ENCODE measurements at regions not wholly inside any gene's neighbourhood (a gene's known extent, or its start where the extent isn't known, plus 50 kb on each side); places are given as distances from the start of the nearest gene placed in this dataset.
"Not testable (repeated sequence)": the region's sequence is repeated elsewhere in the genome, so short reads cannot be mapped to it uniquely, and the experiment has no call there.

- TF ChIP-seq ZNF518A (tag by site-specific recombination; conservative IDR thresholded peaks at IDR 0.05; ENCODE audit: low read depth) = no peak
Measured at GRCh38 chr13:69616396-69616795, 491.2 kb upstream of the ATXN8OS start (continued).

- POLR2A ChIA-PET, CTCF ChIA-PET: not testable (repeated sequence)
Measured at GRCh38 chr13:69615055-69615454, 492.6 kb upstream of the ATXN8OS start.

GRCh38 chr13:69604698-69605097 is 502.9 kb upstream of the ATXN8OS start:
- Histone ChIP-seq H3K4me3 (ENCODE audit: low read depth, low read length) (no peak overlapping the region), H3K9me3 (ENCODE audit: control insufficient read depth, insufficient read depth, low read depth, low read length) (no peaks in the 10 kb centered on the region), H3K4me1 (ENCODE audit: control insufficient read depth, insufficient read depth, low read length) (no peaks in the 10 kb centered on the region), H3K36me3 (ENCODE audit: control insufficient read depth in 2 of 2, insufficient read depth in 1 of 2, low read length in 2 of 2) (no peaks in the 10 kb centered on the region), H3K27ac (ENCODE audit: extremely low read depth, low read depth, low read length) (no peak overlapping the region)
- TF ChIP-seq PRDM1 (tag by site-specific recombination; IDR thresholded peaks at IDR 0.05) (no peak), ZSCAN16 (tag by site-specific recombination; IDR thresholded peaks at IDR 0.05) (no peak), ZNF138 (tag by site-specific recombination; IDR thresholded peaks at IDR 0.05; ENCODE audit: borderline replicate concordance) (no peak), ZNF843 (tag by site-specific recombination; IDR thresholded peaks at IDR 0.05) (no peak)
- POLR2A ChIA-PET = no interaction called here
- CTCF ChIA-PET = no interaction called here

More at GRCh38 chr13:69615055-69615454, 492.6 kb upstream of the ATXN8OS start:
- not testable (repeated sequence) for H3K4me3 ChIP-seq (ENCODE audit: low read depth, low read length); H3K4me1 ChIP-seq (ENCODE audit: control insufficient read depth, insufficient read depth, low read length); H3K9me3 ChIP-seq (ENCODE audit: control insufficient read depth, insufficient read depth, low read depth, low read length); H3K27ac ChIP-seq (ENCODE audit: extremely low read depth, low read depth, low read length); H3K36me3 ChIP-seq (ENCODE audit: control insufficient read depth in 2 of 2, insufficient read depth in 1 of 2, low read length in 2 of 2)

- no peak for TF ChIP-seq ZNF488 (tag by site-specific recombination; IDR thresholded peaks at IDR 0.05)
- no peak overlapping the region for H3K27ac ChIP-seq (ENCODE audit: extremely low read depth, low read depth, low read length)
- no peak overlapping the region for H3K4me3 ChIP-seq (ENCODE audit: low read depth, low read length)
- CTCF ChIA-PET = interaction anchor here (0.7 kb wide), 1 partner anchor 37 kb away, joined by 4 read pairs; no protein-coding TSS in a partner anchor
- POLR2A ChIA-PET = no interaction called here
- H3K9me3 ChIP-seq (ENCODE audit: control insufficient read depth, insufficient read depth, low read depth, low read length) = no peaks in the 10 kb centered on the region
- H3K4me1 ChIP-seq (ENCODE audit: control insufficient read depth, insufficient read depth, low read length) = no peaks in the 10 kb centered on the region
- H3K36me3 ChIP-seq (ENCODE audit: control insufficient read depth in 2 of 2, insufficient read depth in 1 of 2, low read length in 2 of 2) = no peaks in the 10 kb centered on the region
Measured at GRCh38 chr13:69603144-69603853, 504.3 kb upstream of the ATXN8OS start.

GRCh38 chr13:69601661-69602060 is 506.0 kb upstream of the ATXN8OS start:
- H3K36me3 ChIP-seq (ENCODE audit: control insufficient read depth in 2 of 2, insufficient read depth in 1 of 2, low read length in 2 of 2) = no peaks in the 10 kb centered on the region
- no peak overlapping the region for H3K27ac ChIP-seq (ENCODE audit: extremely low read depth, low read depth, low read length)
- ChIA-PET POLR2A (no interaction called here), CTCF (no interaction called here)
- H3K4me1 ChIP-seq (ENCODE audit: control insufficient read depth, insufficient read depth, low read length) = no peaks in the 10 kb centered on the region
- H3K9me3 ChIP-seq (ENCODE audit: control insufficient read depth, insufficient read depth, low read depth, low read length) = no peaks in the 10 kb centered on the region
- no peak for TF ChIP-seq GLIS1 (tag by site-specific recombination; IDR thresholded peaks at IDR 0.05)
- no peak for TF ChIP-seq ZNF324 (tag by site-specific recombination; IDR thresholded peaks at IDR 0.05)
- no peak for TF ChIP-seq ZNF621 (tag by site-specific recombination; IDR thresholded peaks at IDR 0.05)
- TF ChIP-seq ZNF23 (tag by site-specific recombination; IDR thresholded peaks at IDR 0.05; ENCODE audit: borderline replicate concordance) = no peak
- TF ChIP-seq ZNF174 (tag by site-specific recombination; IDR thresholded peaks at IDR 0.05) = no peak
- no peak overlapping the region for H3K4me3 ChIP-seq (ENCODE audit: low read depth, low read length)
